CD4-positive, alpha-beta T cell (primary cell): ENCODE measurements at regions not wholly inside any gene's neighbourhood (a gene's known extent, or its start where the extent isn't known, plus 50 kb on each side); places are given as distances from the start of the nearest gene placed in this dataset.

Source experiments
- ATAC-seq: fragments of 200-7000 bp; cut with Tn5 transposase; one replicate; pipeline ENCODE4 v1.10.0; 2022; ENCODE audit warnings: mild to moderate bottlenecking; ENCODE audit not compliant: poor library complexity
- CTCF ChIA-PET: fragments of 350-600 bp; sonication (Branson Sonifier 250); formaldehyde crosslinking; loops from one replicate; lab custom pipeline; 2021; ENCODE audit warnings: antibody characterized with exemption, inconsistent platforms; lab: Charles Lee
- POLR2A ChIA-PET: fragments of 350-600 bp; sonication (Branson Sonifier 250); formaldehyde crosslinking; loops from one replicate; lab custom pipeline; 2021; ENCODE audit warnings: antibody characterized with exemption, inconsistent platforms; lab: Charles Lee
- DNase-seq, 14 experiments: peaks; one replicate each; pipeline ENCODE4 v3.0.0-alpha.2; 2013 to 2020; ENCODE audit warnings: mixed read lengths in 2 of 14
- H3K27ac ChIP-seq, 2 donors: one replicate each; pipeline versions ENCODE4 v1.5.1 to v1.7.0; 2013; ENCODE audit warnings: low read length in 2 of 2, low read depth in 1 of 2, mild to moderate bottlenecking in 1 of 2
- H3K27me3 ChIP-seq, 2 experiments: 1 replicate in 1 of 2; 2 replicates in 1 of 2; pipeline versions ENCODE4 v1.6.1 to v1.7.0; 2013; ENCODE audit warnings: low read length in 2 of 2, control low read depth in 1 of 2, mild to moderate bottlenecking in 1 of 2, moderate library complexity in 1 of 2; ENCODE audit not compliant: insufficient read depth in 2 of 2, control insufficient read depth in 1 of 2
- H3K36me3 ChIP-seq: one replicate; pipeline ENCODE4 v1.6.1; 2013; ENCODE audit warnings: low read length, control low read depth; ENCODE audit not compliant: insufficient read depth
- H3K4me1 ChIP-seq: one replicate; pipeline ENCODE4 v1.6.1; 2013; ENCODE audit warnings: low read length, control low read depth; ENCODE audit not compliant: insufficient read depth
- H3K4me3 ChIP-seq: one replicate; pipeline ENCODE4 v1.5.1; 2013; ENCODE audit warnings: mild to moderate bottlenecking, low read length, moderate library complexity
- H3K9me3 ChIP-seq, 2 experiments: 1 replicate in 1 of 2; 2 replicates in 1 of 2; pipeline versions ENCODE4 v1.6.1 to v1.7.0; 2013; ENCODE audit warnings: low read length in 2 of 2, mild to moderate bottlenecking in 2 of 2, control low read depth in 1 of 2, moderate library complexity in 1 of 2; ENCODE audit not compliant: control insufficient read depth in 1 of 2, insufficient read depth in 1 of 2
- H3K27ac Mint-ChIP-seq: one replicate; pipeline ENCODE4 v1.8.0; 2020; ENCODE audit warnings: mixed read lengths
- H3K27me3 Mint-ChIP-seq: one replicate; pipeline ENCODE4 v1.8.0; 2021; ENCODE audit warnings: mixed read lengths
- H3K36me3 Mint-ChIP-seq: one replicate; pipeline ENCODE4 v1.8.0; 2021; ENCODE audit warnings: low read depth, mixed read lengths
- H3K4me1 Mint-ChIP-seq: one replicate; pipeline ENCODE4 v1.8.0; 2021; ENCODE audit warnings: low read depth, mixed read lengths
- H3K4me3 Mint-ChIP-seq: one replicate; pipeline ENCODE4 v1.8.0; 2020; ENCODE audit warnings: mild to moderate bottlenecking, mixed read lengths
- H3K9me3 Mint-ChIP-seq: one replicate; pipeline ENCODE4 v1.8.0; 2020; ENCODE audit warnings: mixed read lengths
- intact Hi-C, 2 experiments: fragments of 100-400 bp; cut with DNase I in 1 of 2; cut with micrococcal nuclease in 1 of 2; formaldehyde crosslinking; loops; one replicate each; pipeline versions ENCODE4 v1.15.1 to v1.9.0; 2023 to 2025; cut with DNase I, micrococcal nuclease
- TF ChIP-seq, protein P1 (sequence below): fragments of 200-600 bp; IDR thresholded peaks from one replicate; pipeline ENCODE4 v1.8.0; 2022; ENCODE audit warnings: antibody characterized with exemption, mild to moderate bottlenecking

- Histone ChIP-seq H3K27me3 (no peaks in the 10 kb centered on the region), H3K27ac (no peak overlapping the region), H3K4me1 (no peaks in the 10 kb centered on the region), H3K4me3 (no peak overlapping the region), H3K9me3 (no peaks in the 10 kb centered on the region), H3K36me3 (no peaks in the 10 kb centered on the region)
- DNase-seq: no peak
- H3K9me3 Mint-ChIP-seq: no peaks in the 10 kb centered on the region
- H3K4me3 Mint-ChIP-seq: no peak overlapping the region
- peaks cover 9% of the 10 kb centered on the region for H3K4me1 Mint-ChIP-seq
- ChIA-PET POLR2A (interaction anchor here (1.1 kb wide), 1 partner anchor 1216 kb away, joined by 3 read pairs; the partner anchor contains the start of genes BRCA2 and ZAR1L), CTCF (no interaction called here)
- H3K27ac Mint-ChIP-seq: no peak overlapping the region
- H3K36me3 Mint-ChIP-seq: no peaks in the 10 kb centered on the region
- intact Hi-C loops: no loop called here
- no peak for ATAC-seq
- H3K27me3 Mint-ChIP-seq: peaks cover 16% of the 10 kb centered on the region
- TF ChIP-seq, protein P1, sequence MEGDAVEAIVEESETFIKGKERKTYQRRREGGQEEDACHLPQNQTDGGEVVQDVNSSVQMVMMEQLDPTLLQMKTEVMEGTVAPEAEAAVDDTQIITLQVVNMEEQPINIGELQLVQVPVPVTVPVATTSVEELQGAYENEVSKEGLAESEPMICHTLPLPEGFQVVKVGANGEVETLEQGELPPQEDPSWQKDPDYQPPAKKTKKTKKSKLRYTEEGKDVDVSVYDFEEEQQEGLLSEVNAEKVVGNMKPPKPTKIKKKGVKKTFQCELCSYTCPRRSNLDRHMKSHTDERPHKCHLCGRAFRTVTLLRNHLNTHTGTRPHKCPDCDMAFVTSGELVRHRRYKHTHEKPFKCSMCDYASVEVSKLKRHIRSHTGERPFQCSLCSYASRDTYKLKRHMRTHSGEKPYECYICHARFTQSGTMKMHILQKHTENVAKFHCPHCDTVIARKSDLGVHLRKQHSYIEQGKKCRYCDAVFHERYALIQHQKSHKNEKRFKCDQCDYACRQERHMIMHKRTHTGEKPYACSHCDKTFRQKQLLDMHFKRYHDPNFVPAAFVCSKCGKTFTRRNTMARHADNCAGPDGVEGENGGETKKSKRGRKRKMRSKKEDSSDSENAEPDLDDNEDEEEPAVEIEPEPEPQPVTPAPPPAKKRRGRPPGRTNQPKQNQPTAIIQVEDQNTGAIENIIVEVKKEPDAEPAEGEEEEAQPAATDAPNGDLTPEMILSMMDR: no peak
Observed at GRCh38 chr13:33531484-33531883, 245.9 kb upstream of the STARD13 start.

DNA sequence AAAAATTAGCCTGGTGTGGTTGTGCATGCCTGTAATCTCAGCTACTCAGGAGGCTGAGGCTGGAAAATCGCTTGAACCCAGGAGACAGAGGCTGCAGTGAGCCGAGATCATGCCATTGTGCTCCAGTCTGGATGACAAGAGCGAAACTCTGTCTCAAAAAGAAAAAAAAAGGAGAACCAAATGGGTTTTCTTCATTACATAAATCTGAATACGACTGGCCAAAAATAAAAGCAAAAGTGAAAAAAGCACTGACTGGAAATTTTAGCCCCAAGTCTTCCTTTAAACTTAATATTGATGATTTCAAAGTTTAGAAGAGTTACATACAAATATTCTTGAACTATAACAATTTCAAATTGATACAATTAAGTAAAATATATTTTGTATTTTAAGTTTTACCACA lies 249.5 kb upstream of the STARD13 start:
- ATAC-seq: no peak

DNA sequence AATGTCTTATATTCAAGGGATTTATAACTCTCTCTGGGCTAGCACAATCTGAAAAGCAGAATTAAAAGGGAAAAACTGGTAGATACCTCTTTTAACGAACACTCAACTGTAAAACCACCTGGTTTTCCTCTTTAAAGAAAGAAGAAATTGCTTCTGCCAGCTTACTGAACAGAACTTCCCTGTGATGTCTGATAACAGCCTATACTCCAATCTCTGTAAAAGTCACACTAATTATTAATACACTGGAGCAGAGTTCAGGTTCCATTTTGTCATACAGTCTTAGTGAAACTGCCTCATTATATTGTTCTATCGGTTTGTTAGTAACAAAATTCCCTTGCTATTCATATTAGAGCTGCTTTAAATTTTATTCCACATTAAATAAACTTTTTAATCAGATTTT lies 251.0 kb upstream of the STARD13 start:
- TF ChIP-seq, protein P1: no peak
- H3K9me3 Mint-ChIP-seq: no peaks in the 10 kb centered on the region
- Histone ChIP-seq H3K27me3 (no peaks in the 10 kb centered on the region), H3K4me1 (peaks cover 11% of the 10 kb centered on the region), H3K4me3 (no peak overlapping the region), H3K27ac (no peak overlapping the region), H3K36me3 (no peaks in the 10 kb centered on the region), H3K9me3 (no peaks in the 10 kb centered on the region)
- peaks cover 21% of the 10 kb centered on the region for H3K4me1 Mint-ChIP-seq
- no peak overlapping the region for H3K4me3 Mint-ChIP-seq
- H3K27me3 Mint-ChIP-seq: no peaks in the 10 kb centered on the region
- ChIA-PET CTCF (no interaction called here), POLR2A (interaction anchor here (1.0 kb wide), 1 partner anchor 10 kb away, joined by 3 read pairs; no protein-coding TSS in a partner anchor)
- no peak for ATAC-seq
- no peaks in the 10 kb centered on the region for H3K36me3 Mint-ChIP-seq
- no peak for DNase-seq
- intact Hi-C loops: loop anchor here in 1 of 2 experiments (2.0 to 5.0 kb wide), 2 partner anchors 946 to 1104 kb away; no protein-coding TSS in a partner anchor
- H3K27ac Mint-ChIP-seq: no peak overlapping the region

More for the DNA sequence above, 249.5 kb upstream of the STARD13 start:
- POLR2A ChIA-PET: no interaction called here
- H3K36me3 Mint-ChIP-seq: no peaks in the 10 kb centered on the region
- H3K4me1 Mint-ChIP-seq: peaks cover 5% of the 10 kb centered on the region
- H3K9me3 ChIP-seq: no peaks in the 10 kb centered on the region
- no peak overlapping the region for H3K4me3 Mint-ChIP-seq
- H3K4me3 ChIP-seq: no peak overlapping the region
- CTCF ChIA-PET: no interaction called here
- intact Hi-C loops: loop anchor here in 1 of 2 experiments (5.0 kb wide), 1 partner anchor 1103 kb away; no protein-coding TSS in a partner anchor
- H3K27ac Mint-ChIP-seq: no peak overlapping the region
- H3K9me3 Mint-ChIP-seq: no peaks in the 10 kb centered on the region
- no peak overlapping the region for H3K27ac ChIP-seq
- no peaks in the 10 kb centered on the region for H3K27me3 ChIP-seq
- TF ChIP-seq, protein P1: no peak
- H3K27me3 Mint-ChIP-seq: peaks cover 4% of the 10 kb centered on the region
- H3K36me3 ChIP-seq: no peaks in the 10 kb centered on the region
- H3K4me1 ChIP-seq: no peaks in the 10 kb centered on the region
- DNase-seq: no peak
